HuH-7.5 (cell line): ENCODE measurements at regions not wholly inside any gene's neighbourhood (a gene's known extent, or its start where the extent isn't known, plus 50 kb on each side); places are given as distances from the start of the nearest gene placed in this dataset.

ENCODE experiments used
- DNase-seq: peaks from one replicate; pipeline ENCODE4 v3.0.0; 2011; ENCODE audit warnings: low spot score

GRCh38 chr6:76418560-76419223, 346.2 kb upstream of the IMPG1 start:
- no peak for DNase-seq

GRCh38 chr6:76416821-76417605, 344.6 kb upstream of the IMPG1 start:
- no peak for DNase-seq

GRCh38 chr6:76403064-76403463, 330.6 kb upstream of the IMPG1 start:
- no peak for DNase-seq

- no peak for DNase-seq
Measured at GRCh38 chr6:76397966-76398365, 325.5 kb upstream of the IMPG1 start.

- DNase-seq = no peak
Measured at GRCh38 chr6:76382201-76382600, 309.7 kb upstream of the IMPG1 start.

- no peak for DNase-seq
Measured at GRCh38 chr6:76381612-76382011, 309.1 kb upstream of the IMPG1 start.

GRCh38 chr6:76351275-76351674, 278.8 kb upstream of the IMPG1 start:
- DNase-seq = peak; percentile 4

GRCh38 chr6:76347539-76347938, 275.1 kb upstream of the IMPG1 start:
- DNase-seq = no peak

- no peak for DNase-seq
Measured at GRCh38 chr6:76342611-76343160, 270.2 kb upstream of the IMPG1 start.

GRCh38 chr6:76330031-76330430, 257.6 kb upstream of the IMPG1 start:
- no peak for DNase-seq

GRCh38 chr6:76326871-76327270, 254.4 kb upstream of the IMPG1 start:
- DNase-seq = no peak
